ENCODE measurements at regions not wholly inside any gene's neighbourhood (a gene's known extent, or its start where the extent isn't known, plus 50 kb on each side); places are given as distances from the start of the nearest gene placed in this dataset.

DNA sequence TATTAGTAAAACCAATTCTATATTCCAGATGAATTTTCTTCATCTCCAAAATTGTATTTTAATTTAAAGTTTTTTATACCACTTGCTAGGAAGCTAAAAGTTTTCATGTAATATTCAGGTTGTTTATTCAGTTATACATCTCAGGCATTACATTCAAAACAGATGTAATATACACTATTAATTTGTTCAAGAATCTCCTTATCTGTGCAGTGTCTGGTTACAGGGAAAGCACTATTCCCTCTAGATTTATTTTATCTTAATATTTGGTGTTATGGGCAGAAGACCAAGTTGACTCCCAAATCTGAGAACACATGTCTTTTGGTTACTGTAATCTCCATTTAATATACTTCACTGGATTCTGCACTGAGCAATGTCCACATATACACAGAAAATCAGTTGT is 953.4 kb downstream of the ANKRD7 start:
- no peak overlapping the region for H3K27ac ChIP-seq (ENCODE audit: low read length)
- no peak overlapping the region for H3K4me3 ChIP-seq (ENCODE audit: low read length)
- intact Hi-C loops (cut with DNase I), result loop anchor here in 1 of 4 donors (10.0 kb wide), 1 partner anchor 823 kb away; no protein-coding TSS in a partner anchor
- DNase-seq (no peak), ATAC-seq (no peak)
- no peaks in the 10 kb centered on the region for H3K9me3 ChIP-seq (ENCODE audit: control insufficient read depth, low read length)
- H3K27me3 ChIP-seq (ENCODE audit: control insufficient read depth, insufficient read depth), result no peaks in the 10 kb centered on the region
- H3K4me1 ChIP-seq (ENCODE audit: control insufficient read depth, insufficient read depth, low read length), result no peaks in the 10 kb centered on the region

DNA sequence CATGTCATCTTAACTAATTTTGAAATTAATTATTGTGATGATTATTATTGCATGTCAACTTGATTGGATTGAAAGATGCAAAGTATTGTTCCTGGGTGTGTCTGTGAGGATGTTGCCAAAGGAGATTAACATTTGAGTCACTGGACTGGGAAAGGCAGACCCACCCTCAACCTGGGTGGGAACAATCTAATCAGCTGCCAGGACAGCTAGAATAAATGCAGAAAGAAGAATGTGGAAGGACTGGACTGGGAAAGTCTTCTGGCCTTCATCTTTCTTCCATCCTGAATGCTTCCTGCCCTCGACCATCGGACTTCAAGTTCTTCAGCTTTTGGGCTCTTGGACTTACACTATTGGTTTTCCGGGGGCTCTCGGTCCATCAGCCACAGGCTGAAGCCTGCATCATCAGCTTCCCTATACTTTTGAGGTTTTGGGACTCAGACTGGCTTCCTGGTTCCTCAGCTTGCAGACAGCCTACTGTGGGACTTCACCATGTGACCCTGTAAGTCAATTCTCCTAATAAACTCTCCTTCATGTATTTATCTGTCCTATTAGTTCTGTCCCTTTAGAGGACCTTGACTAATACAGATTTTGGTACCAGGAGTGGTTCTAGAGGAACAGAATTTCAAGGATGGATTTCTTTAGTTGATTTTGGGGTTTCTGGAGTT is 959.8 kb downstream of the ANKRD7 start:
- intact Hi-C loops (cut with DNase I), result no loop called here
- WGBS, result 82% methylated on average over 4 of the region's 4 CpGs
- Histone ChIP-seq H3K9me3 (ENCODE audit: control insufficient read depth, low read length) (no peaks in the 10 kb centered on the region), H3K27ac (ENCODE audit: low read length) (no peak overlapping the region), H3K4me1 (ENCODE audit: control insufficient read depth, insufficient read depth, low read length) (no peaks in the 10 kb centered on the region), H3K27me3 (ENCODE audit: control insufficient read depth, insufficient read depth) (no peaks in the 10 kb centered on the region), H3K4me3 (ENCODE audit: low read length) (no peak overlapping the region)
- DNase-seq, result no peak
- no peak for ATAC-seq

DNA sequence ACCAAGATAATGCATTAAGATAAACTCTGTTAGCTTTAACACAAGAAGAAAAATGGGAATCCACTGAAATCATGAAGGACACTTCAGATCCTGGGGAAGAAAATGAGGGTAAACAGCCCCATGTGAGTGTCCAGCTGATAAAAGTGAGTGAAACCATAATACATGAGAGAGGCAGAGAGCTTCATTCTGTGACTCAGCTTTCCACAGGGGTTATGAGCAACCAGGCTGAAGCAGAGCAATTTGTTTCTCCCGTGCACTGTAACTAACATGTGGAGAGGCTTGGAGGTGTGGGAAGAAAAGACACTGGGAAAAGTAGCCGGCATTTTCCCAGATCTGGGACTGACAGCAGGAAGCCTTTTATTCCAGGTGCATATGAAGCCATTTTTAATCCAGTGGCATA is 971.7 kb downstream of the ANKRD7 start:
- no peaks in the 10 kb centered on the region for H3K9me3 ChIP-seq (ENCODE audit: control insufficient read depth, low read length)
- intact Hi-C loops (cut with DNase I), result no loop called here
- WGBS, result 43% methylated on average over 2 of the region's 2 CpGs
- H3K4me3 ChIP-seq (ENCODE audit: low read length), result no peak overlapping the region
- no peaks in the 10 kb centered on the region for H3K27me3 ChIP-seq (ENCODE audit: control insufficient read depth, insufficient read depth)
- ATAC-seq (no peak), DNase-seq (no peak)
- H3K27ac ChIP-seq (ENCODE audit: low read length), result no peak overlapping the region
- no peaks in the 10 kb centered on the region for H3K4me1 ChIP-seq (ENCODE audit: control insufficient read depth, insufficient read depth, low read length)

DNA sequence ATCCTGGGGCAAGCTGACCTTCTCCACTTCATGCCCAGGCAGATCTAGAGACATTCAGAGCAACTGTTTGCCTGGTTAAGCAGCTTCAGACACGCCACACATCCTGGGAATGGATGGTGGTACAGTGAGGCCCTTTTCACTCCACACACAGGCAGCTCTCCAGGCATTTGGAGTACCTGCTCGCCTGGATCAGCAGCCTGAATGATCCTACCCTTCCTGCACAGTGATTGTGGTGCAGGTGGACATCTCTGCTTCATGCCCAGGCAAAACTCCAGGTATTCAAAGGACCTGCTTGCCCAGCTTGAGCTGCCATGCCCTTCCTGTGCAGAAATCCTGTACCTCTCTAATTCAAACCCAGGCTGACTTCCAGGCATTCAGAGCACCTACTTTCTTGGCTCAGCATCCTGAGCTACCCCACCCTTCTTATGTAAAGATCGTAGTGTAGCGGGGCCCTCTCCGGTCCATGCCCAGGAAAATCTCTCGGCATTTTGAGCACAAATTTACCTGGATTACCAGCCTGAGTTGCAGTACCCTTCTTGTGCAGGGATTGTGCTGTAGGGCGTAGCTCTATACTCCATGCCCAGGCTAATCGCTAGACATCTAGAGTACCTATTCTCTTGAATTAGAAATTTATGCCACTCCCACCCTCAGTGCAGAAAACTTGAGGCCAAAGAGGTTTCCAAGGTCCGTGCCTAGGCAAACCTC is 972.8 kb downstream of the ANKRD7 start:
- no peaks in the 10 kb centered on the region for H3K4me1 ChIP-seq (ENCODE audit: control insufficient read depth, insufficient read depth, low read length)
- no peak overlapping the region for H3K4me3 ChIP-seq (ENCODE audit: low read length)

DNA sequence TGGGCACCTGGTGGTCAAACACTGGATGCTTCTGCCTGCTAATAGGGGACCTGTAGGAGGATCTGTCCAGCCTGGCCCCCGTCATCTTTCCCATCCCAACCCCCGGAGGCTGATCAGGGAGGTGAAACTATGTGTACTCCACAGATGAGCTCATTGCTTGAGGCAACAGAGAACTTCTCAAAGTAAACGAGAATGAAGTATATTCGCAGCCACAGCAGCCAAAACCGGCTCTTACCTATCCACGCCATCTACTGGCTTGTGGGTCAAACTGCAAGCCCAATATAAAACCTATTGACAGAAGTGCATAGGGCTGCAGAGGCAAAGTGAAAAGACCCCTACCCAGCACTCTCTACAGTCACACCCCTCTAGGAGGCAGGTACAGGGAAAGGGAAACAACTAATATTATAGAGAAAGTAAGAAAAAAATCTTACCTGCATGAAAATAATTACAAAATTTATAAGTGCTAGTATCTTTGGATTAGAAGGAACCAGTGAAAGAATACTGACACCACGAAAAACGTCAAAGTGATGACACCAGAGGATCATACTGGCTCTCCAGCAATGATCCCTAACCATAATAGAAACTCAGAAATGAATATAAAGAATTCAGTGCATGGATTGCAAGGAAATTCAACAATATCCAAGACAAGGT is 973.5 kb downstream of the ANKRD7 start:
- DNase-seq (no peak), ATAC-seq (no peak)
- Histone ChIP-seq H3K4me3 (ENCODE audit: low read length) (no peak overlapping the region), H3K9me3 (ENCODE audit: control insufficient read depth, low read length) (no peaks in the 10 kb centered on the region), H3K4me1 (ENCODE audit: control insufficient read depth, insufficient read depth, low read length) (no peaks in the 10 kb centered on the region), H3K27me3 (ENCODE audit: control insufficient read depth, insufficient read depth) (no peaks in the 10 kb centered on the region), H3K27ac (ENCODE audit: low read length) (no peak overlapping the region)
- WGBS, result 25% methylated on average over 8 of the region's 8 CpGs
- intact Hi-C loops (cut with DNase I), result no loop called here

More for the DNA sequence above, 972.8 kb downstream of the ANKRD7 start:
- Histone ChIP-seq H3K27me3 (ENCODE audit: control insufficient read depth, insufficient read depth) (no peaks in the 10 kb centered on the region), H3K9me3 (ENCODE audit: control insufficient read depth, low read length) (no peaks in the 10 kb centered on the region), H3K27ac (ENCODE audit: low read length) (no peak overlapping the region)
- intact Hi-C loops (cut with DNase I), result no loop called here
- DNase-seq (no peak), ATAC-seq (no peak)
- 81% methylated on average over 9 of the region's 9 CpGs for WGBS

DNA sequence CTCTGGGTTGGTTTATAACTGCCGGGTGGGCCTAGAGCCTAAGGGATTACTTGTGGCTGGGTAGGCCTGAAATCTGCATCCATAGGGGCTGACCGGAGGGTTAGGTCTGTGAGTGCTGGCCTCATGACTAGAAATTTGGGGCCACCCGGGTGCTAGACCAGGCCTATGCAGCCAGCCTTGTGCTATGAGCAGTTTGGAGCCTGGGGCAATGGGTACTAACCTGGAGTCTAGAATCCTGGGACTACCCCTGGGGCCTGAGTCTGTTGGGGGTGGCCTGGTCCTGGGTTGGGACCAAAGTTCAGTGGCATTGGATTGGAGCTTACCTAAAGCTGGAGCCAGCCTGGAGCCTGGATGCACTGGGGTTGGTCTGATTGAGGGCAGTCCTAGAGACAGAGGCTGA is 995.2 kb downstream of the ANKRD7 start:
- ATAC-seq (peak in 1 of 2 donors; percentile 33), DNase-seq (peak in 1 of 3 donors; percentile 17)
- H3K9me3 ChIP-seq (ENCODE audit: control insufficient read depth, low read length), result no peaks in the 10 kb centered on the region
- H3K4me3 ChIP-seq (ENCODE audit: low read length), result no peak overlapping the region
- no peaks in the 10 kb centered on the region for H3K27me3 ChIP-seq (ENCODE audit: control insufficient read depth, insufficient read depth)
- 91% methylated on average over 3 of the region's 3 CpGs for WGBS
- H3K4me1 ChIP-seq (ENCODE audit: control insufficient read depth, insufficient read depth, low read length), result no peaks in the 10 kb centered on the region
- intact Hi-C loops (cut with DNase I), result no loop called here
- H3K27ac ChIP-seq (ENCODE audit: low read length), result no peak overlapping the region

DNA sequence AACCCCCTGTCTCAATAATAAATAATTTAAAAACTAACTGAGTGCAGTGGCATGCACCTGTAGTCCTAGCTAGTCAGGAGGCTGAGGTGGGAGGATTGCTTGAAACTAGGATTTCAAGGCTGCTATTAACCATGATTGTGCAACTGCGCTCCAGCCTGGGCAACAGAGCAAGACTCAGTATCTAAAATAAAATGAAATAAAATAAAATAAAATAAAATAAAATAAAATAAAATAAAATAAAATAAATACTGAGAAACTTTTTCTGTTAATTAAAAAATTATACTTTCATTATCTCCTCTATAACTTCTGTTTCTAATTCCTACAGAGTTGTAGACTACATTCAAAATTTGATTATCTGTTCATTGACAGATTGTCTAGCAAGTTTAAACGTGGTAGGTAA is 999.4 kb downstream of the ANKRD7 start:
- DNase-seq (no peak), ATAC-seq (no peak)
- intact Hi-C loops (cut with DNase I), result no loop called here
- Histone ChIP-seq H3K27me3 (ENCODE audit: control insufficient read depth, insufficient read depth) (no peaks in the 10 kb centered on the region), H3K27ac (ENCODE audit: low read length) (no peak overlapping the region), H3K4me1 (ENCODE audit: control insufficient read depth, insufficient read depth, low read length) (no peaks in the 10 kb centered on the region), H3K4me3 (ENCODE audit: low read length) (no peak overlapping the region), H3K9me3 (ENCODE audit: control insufficient read depth, low read length) (no peaks in the 10 kb centered on the region)
- 59% methylated on average over 2 of the region's 2 CpGs for WGBS

DNA sequence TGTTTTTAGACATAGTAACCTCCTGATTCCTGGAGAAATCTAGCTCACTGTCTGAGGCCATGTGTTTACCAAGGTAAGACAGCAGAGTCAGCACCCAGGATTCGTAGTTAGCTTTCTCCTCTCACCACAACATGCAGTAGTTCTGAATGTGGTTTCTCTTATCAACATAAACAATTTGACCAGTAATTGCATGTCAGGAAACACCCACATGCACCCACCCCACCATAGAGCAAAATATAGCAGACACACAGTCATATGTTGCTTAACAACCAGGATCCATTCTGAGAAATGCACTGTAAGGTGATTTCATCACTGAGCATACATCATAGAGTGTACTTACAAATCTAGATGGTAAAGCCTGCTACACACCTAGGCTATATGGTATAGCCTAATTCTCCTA is 1004.0 kb downstream of the ANKRD7 start:
- no peak overlapping the region for H3K27ac ChIP-seq (ENCODE audit: low read length)
- no peaks in the 10 kb centered on the region for H3K9me3 ChIP-seq (ENCODE audit: control insufficient read depth, low read length)
- 73% methylated on average over 1 of the region's 1 CpG for WGBS
- no peaks in the 10 kb centered on the region for H3K4me1 ChIP-seq (ENCODE audit: control insufficient read depth, insufficient read depth, low read length)
- no peak overlapping the region for H3K4me3 ChIP-seq (ENCODE audit: low read length)
- intact Hi-C loops (cut with DNase I), result no loop called here
- DNase-seq (no peak), ATAC-seq (no peak)
- no peaks in the 10 kb centered on the region for H3K27me3 ChIP-seq (ENCODE audit: control insufficient read depth, insufficient read depth)

DNA sequence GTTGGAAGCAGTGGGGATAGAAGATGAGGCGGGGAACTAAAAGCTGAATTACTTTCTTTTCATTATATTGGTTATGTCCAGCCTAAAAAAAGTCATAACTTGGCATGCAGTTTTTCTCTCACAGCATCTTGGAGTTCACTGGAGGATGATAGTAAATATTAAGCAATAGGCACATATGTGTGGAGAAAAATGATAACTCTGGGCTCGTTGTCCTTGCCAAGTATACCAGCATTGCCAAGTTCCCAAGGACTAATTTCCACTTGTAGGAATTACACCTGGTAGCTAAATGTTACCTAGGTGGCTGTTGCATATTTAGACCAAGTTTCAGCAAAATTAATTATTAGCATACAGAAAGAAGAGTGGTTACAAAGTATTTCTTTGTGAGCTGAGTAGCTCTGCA is 1007.6 kb downstream of the ANKRD7 start:
- WGBS, result 65% methylated on average over 2 of the region's 2 CpGs
- ATAC-seq (no peak), DNase-seq (no peak)
- Histone ChIP-seq H3K9me3 (ENCODE audit: control insufficient read depth, low read length) (no peaks in the 10 kb centered on the region), H3K27me3 (ENCODE audit: control insufficient read depth, insufficient read depth) (no peaks in the 10 kb centered on the region), H3K4me3 (ENCODE audit: low read length) (no peak overlapping the region), H3K4me1 (ENCODE audit: control insufficient read depth, insufficient read depth, low read length) (no peaks in the 10 kb centered on the region), H3K27ac (ENCODE audit: low read length) (no peak overlapping the region)
- intact Hi-C loops (cut with DNase I), result no loop called here

DNA sequence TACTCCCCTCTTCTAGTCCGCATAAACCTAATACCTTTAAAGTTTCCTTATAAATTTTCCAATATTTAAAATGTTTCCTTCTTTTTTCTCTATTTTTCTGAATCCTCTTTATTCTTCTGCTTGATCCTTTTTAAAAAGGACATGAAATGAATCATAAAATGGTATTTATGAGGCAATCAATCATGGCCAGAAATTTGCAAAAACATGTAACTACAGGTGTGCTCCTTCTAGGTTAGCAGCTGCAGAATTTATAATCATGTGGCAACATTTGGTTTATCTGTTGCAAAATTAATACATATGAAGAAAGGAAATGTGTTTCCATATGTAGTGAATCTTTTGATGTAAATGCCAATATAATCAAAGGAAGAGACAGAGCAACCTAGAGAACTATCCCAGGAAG is 1008.5 kb downstream of the ANKRD7 start:
- 100% methylated on average over 1 of the region's 1 CpG for WGBS
- DNase-seq (no peak), ATAC-seq (no peak)
- Histone ChIP-seq H3K4me1 (ENCODE audit: control insufficient read depth, insufficient read depth, low read length) (no peaks in the 10 kb centered on the region), H3K9me3 (ENCODE audit: control insufficient read depth, low read length) (no peaks in the 10 kb centered on the region), H3K27ac (ENCODE audit: low read length) (no peak overlapping the region), H3K4me3 (ENCODE audit: low read length) (no peak overlapping the region), H3K27me3 (ENCODE audit: control insufficient read depth, insufficient read depth) (no peaks in the 10 kb centered on the region)
- intact Hi-C loops (cut with DNase I), result no loop called here

DNA sequence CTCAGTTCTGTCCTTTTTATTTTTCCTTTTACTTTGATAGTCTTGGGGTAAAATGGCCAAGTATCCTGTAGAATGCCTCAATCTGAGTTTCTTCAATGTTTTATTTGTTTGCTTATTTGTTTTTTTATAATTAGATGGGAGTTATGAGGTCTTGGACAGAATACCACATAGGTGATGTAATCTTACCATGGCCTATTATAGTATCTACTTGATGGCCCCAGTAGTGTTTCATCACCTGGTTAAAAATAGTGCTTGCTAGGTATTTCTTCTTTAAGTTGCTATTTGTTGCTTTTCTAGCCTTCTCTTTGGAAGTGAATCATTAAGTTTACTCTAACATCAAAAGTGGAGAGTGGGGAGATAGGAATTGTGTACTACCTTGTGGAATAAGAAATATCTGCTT is 1020.0 kb upstream of the KCND2 start:
- Histone ChIP-seq H3K27ac (ENCODE audit: low read length) (no peak overlapping the region), H3K4me3 (ENCODE audit: low read length) (no peak overlapping the region), H3K9me3 (ENCODE audit: control insufficient read depth, low read length) (no peaks in the 10 kb centered on the region), H3K4me1 (ENCODE audit: control insufficient read depth, insufficient read depth, low read length) (no peaks in the 10 kb centered on the region), H3K27me3 (ENCODE audit: control insufficient read depth, insufficient read depth) (no peaks in the 10 kb centered on the region)
- intact Hi-C loops (cut with DNase I), result no loop called here
- DNase-seq (no peak), ATAC-seq (no peak)

Measured in right cardiac atrium (tissue), 5 donors.